Tibial artery (tissue), 4 donors: ENCODE measurements at regions not wholly inside any gene's neighbourhood (a gene's known extent, or its start where the extent isn't known, plus 50 kb on each side); places are given as distances from the start of the nearest gene placed in this dataset.
"Not testable (repeated sequence)": the region's sequence is repeated elsewhere in the genome, so short reads cannot be mapped to it uniquely, and the experiment has no call there.

Experiments used
- DNase-seq, 2 donors: peaks; one replicate each; pipeline ENCODE4 v3.0.0-alpha.2; 2019
- H3K27ac ChIP-seq, 2 donors: fragments of 200-600 bp; sonication (generic) in 1 of 2; 1 replicate in 1 of 2; 2 replicates in 1 of 2; pipeline ENCODE4 v1.5.1; 2018 to 2019; ENCODE audit warnings: mild to moderate bottlenecking in 1 of 2
- H3K27me3 ChIP-seq, 2 donors: fragments of 200-600 bp; sonication (generic) in 1 of 2; one replicate each; pipeline versions ENCODE4 v1.5.1 to v1.6.0; 2016 to 2019
- H3K36me3 ChIP-seq, 3 donors: fragments of 200-600 bp; sonication (generic) in 2 of 3; one replicate each; pipeline ENCODE4 v1.5.1; 2016 to 2019; ENCODE audit warnings: mild to moderate bottlenecking in 2 of 3
- H3K4me1 ChIP-seq, 4 donors: fragments of 200-600 bp; sonication (generic) in 2 of 4; 1 replicate in 3 of 4; 2 replicates in 1 of 4; pipeline ENCODE4 v1.5.1; 2016 to 2019
- H3K4me3 ChIP-seq, 2 donors: fragments of 200-600 bp; sonication (generic) in 1 of 2; 1 replicate in 1 of 2; 2 replicates in 1 of 2; pipeline ENCODE4 v1.5.1; 2018 to 2019; ENCODE audit warnings: mild to moderate bottlenecking in 2 of 2
- H3K9me3 ChIP-seq, 3 donors: fragments of 200-600 bp; sonication (generic) in 1 of 3; one replicate each; pipeline ENCODE4 v1.5.1; 2016 to 2019
- intact Hi-C: fragments of 100-400 bp; cut with DNase I; formaldehyde crosslinking; loops from one replicate; pipeline ENCODE4 v1.15.0; 2023; ENCODE audit warnings: low total_unique reads
- TF ChIP-seq, protein P1 (sequence below), 2 experiments: fragments of 200-600 bp in 1 of 2; fragments of 450-650 bp in 1 of 2; IDR thresholded peaks; one replicate each; pipeline ENCODE4 v1.5.1; 2017 to 2019; ENCODE audit warnings: antibody characterized with exemption in 2 of 2, mild to moderate bottlenecking in 1 of 2, moderate library complexity in 1 of 2

DNA sequence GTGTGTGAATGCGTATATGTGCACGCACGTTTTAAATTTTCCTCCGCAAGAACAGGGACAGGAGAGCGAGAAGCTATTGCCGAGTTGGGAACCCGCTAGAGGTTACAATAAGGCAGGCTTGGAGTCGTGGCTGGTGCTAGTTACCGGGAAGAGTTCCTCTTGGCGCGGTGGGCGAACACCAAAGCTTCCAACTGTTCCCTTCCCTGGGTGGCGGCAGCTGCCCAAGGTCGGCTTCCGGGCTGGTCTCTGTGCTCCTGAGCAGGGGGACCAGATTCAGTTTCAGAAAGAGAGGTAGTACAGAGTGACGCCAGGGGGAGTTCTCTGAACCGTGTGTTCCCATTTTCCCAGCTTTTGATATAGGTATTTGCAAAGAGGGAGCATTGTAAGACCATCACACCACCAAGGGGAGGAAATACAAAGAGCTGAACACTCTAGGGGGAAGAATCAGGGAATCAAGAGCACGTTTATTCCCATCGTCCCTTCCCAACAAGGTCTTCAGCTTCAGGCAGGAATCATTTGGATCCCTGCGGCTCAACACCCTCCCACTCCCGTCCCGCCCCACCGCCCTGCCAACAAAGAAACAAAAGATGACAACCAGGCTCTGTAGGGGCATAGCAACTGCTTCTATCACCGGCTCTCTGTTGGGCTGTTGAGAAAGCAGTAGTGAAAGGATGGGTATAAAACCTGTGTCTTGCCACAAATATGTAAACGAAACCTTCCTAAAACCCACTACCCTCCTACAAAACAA is 113.6 kb upstream of the TEX13C start:
- no peaks in the 10 kb centered on the region for H3K27me3 ChIP-seq
- peak in 1 of 2 donors; percentile 61 for DNase-seq
- H3K4me3 ChIP-seq = peak overlapping the region; percentile 55 to 65
- H3K27ac ChIP-seq = peak overlapping the region; percentile 76 to 79
- TF ChIP-seq, protein P1, sequence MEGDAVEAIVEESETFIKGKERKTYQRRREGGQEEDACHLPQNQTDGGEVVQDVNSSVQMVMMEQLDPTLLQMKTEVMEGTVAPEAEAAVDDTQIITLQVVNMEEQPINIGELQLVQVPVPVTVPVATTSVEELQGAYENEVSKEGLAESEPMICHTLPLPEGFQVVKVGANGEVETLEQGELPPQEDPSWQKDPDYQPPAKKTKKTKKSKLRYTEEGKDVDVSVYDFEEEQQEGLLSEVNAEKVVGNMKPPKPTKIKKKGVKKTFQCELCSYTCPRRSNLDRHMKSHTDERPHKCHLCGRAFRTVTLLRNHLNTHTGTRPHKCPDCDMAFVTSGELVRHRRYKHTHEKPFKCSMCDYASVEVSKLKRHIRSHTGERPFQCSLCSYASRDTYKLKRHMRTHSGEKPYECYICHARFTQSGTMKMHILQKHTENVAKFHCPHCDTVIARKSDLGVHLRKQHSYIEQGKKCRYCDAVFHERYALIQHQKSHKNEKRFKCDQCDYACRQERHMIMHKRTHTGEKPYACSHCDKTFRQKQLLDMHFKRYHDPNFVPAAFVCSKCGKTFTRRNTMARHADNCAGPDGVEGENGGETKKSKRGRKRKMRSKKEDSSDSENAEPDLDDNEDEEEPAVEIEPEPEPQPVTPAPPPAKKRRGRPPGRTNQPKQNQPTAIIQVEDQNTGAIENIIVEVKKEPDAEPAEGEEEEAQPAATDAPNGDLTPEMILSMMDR (IDR thresholded peaks at IDR 0.05) = peak in 1 of 2 experiments; percentile 3
- no peaks in the 10 kb centered on the region for H3K9me3 ChIP-seq
- intact Hi-C loops = no loop called here
- no peaks in the 10 kb centered on the region for H3K36me3 ChIP-seq
- peaks cover 0 to 4% (median 0%) of the 10 kb centered on the region in 4 donors for H3K4me1 ChIP-seq

DNA sequence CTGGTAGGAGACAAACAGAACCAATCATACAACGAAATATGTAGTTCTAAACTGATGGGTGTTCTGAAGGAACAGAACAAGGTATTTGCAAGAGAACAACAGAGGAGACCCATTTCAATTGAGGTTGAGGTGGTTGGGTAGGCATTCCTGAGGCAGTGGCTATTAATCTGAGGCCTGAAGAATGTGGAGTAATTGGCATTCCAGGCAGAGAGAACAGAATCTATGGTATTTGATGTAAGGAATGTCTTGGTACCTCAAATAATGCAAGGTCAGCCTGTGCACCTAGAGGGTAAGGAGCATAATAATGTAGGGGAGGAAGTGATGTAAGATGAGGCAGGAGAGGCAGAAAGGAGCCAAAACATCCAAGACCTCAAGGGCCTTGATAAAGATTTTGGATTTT is 109.5 kb upstream of the TEX13C start:
- intact Hi-C loops = no loop called here
- H3K9me3 ChIP-seq = peaks cover 0 to 4% (median 0%) of the 10 kb centered on the region in 3 donors
- H3K36me3 ChIP-seq = no peaks in the 10 kb centered on the region
- TF ChIP-seq, protein P1 (IDR thresholded peaks at IDR 0.05) = no peak
- no peak overlapping the region for H3K27ac ChIP-seq
- H3K4me1 ChIP-seq = peaks cover 0 to 3% (median 0%) of the 10 kb centered on the region in 4 donors
- no peaks in the 10 kb centered on the region for H3K27me3 ChIP-seq
- no peak for DNase-seq
- no peak overlapping the region for H3K4me3 ChIP-seq

DNA sequence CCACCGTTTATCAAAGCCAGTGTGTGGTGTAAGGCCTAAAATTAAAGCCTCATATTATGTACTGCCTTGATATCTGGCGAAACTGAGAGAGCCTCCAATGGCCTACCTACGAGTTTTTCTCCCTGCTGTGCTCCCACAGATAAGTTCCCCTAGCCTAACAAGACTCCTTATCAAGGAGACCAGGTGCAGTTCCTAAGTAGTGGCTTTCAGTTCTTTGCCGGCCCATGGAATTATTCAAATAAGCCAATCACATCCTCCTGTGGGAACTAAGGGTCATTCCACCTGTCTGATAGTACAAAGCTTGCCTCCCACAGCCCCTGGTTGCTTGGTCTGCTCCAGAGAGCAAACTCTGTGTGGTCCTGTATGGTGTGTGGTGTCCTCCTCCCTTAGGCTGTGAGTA is 99.8 kb upstream of the TEX13C start:
- no peaks in the 10 kb centered on the region for H3K4me1 ChIP-seq
- H3K27ac ChIP-seq = no peak overlapping the region
- intact Hi-C loops = no loop called here
- TF ChIP-seq, protein P1 (IDR thresholded peaks at IDR 0.05) = no peak
- no peak for DNase-seq
- no peaks in the 10 kb centered on the region for H3K27me3 ChIP-seq
- H3K4me3 ChIP-seq = no peak overlapping the region
- peaks cover 0 to 1% (median 0%) of the 10 kb centered on the region in 3 donors for H3K9me3 ChIP-seq
- H3K36me3 ChIP-seq = no peaks in the 10 kb centered on the region

DNA sequence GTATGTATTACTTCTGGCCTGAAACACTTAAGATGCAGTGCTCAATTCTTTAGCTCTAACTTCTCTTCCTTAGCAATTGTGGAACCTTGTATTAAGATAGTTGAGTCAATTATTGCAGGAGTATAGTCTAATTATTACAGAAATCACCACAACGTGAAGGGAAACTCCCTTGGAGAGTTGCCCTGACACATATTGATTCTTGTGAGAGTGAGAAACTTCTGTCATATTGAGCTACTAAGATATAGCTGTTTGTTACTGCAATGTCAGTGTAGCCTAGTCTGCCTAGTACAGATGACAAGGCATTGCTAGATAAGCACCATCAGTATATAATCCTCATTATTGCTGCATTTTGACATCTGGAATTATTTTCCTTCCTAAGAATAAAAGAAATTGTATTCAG is 82.7 kb upstream of the TEX13C start:
- no peak for DNase-seq
- intact Hi-C loops = no loop called here
- TF ChIP-seq, protein P1 (IDR thresholded peaks at IDR 0.05) = no peak

DNA sequence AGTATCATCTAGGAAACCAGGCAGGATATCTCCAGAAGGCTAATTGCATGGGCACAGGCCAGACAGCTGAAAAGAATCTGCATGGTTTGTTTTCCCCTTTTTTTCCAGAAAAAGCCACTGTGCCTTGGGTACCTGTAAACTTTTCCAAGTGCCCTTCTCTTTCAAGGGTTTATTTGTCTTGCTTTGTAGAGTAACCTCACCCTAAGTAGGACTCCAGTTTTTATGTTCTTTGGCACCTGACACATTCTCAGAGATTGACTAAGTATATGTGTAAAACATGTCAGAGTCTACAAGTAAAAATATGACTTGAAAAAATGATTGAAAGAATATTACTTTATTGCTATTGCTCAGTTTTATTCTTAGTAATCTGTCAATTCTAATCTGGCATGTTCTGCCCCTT is 70.7 kb upstream of the TEX13C start:
- no peaks in the 10 kb centered on the region for H3K36me3 ChIP-seq
- H3K4me3 ChIP-seq = no peak overlapping the region
- H3K27me3 ChIP-seq = no peaks in the 10 kb centered on the region
- intact Hi-C loops = no loop called here
- TF ChIP-seq, protein P1 (IDR thresholded peaks at IDR 0.05) = no peak
- H3K27ac ChIP-seq = no peak overlapping the region
- no peaks in the 10 kb centered on the region for H3K9me3 ChIP-seq
- H3K4me1 ChIP-seq = no peaks in the 10 kb centered on the region
- DNase-seq = no peak

More for the DNA sequence above, 82.7 kb upstream of the TEX13C start:
- no peaks in the 10 kb centered on the region for H3K9me3 ChIP-seq
- H3K4me3 ChIP-seq = no peak overlapping the region
- H3K36me3 ChIP-seq = no peaks in the 10 kb centered on the region
- H3K27ac ChIP-seq = no peak overlapping the region
- no peaks in the 10 kb centered on the region for H3K4me1 ChIP-seq
- H3K27me3 ChIP-seq = no peaks in the 10 kb centered on the region

DNA sequence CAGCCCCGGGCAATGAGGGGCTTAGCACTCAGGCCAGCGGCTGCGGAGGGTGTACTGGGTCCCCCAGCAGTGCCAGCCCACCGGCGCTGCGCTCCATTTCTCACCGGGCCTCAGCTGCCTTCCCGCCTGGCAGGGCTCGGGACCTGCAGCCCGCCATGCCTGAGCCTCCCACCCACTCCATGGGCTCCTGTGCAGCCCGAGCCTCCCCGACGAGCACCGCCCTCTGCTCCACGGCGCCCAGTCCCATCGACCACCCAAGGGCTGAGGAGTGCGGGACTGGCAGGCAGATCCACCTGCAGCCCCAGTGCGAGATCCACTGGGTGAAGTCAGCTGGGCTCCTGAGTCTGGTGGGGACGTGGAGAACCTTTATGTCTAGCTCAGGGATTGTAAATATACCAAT is 63.9 kb upstream of the TEX13C start:
- H3K9me3 ChIP-seq, H3K4me1 ChIP-seq, intact Hi-C loops, H3K36me3 ChIP-seq, H3K27me3 ChIP-seq, H3K4me3 ChIP-seq, H3K27ac ChIP-seq, DNase-seq: not testable (repeated sequence)
